Pancreas (tissue), 10 donors: ENCODE measurements at regions not wholly inside any gene's neighbourhood (a gene's known extent, or its start where the extent isn't known, plus 50 kb on each side); places are given as distances from the start of the nearest gene placed in this dataset.

Experiments used
- ATAC-seq, 4 donors: fragments of 200-7000 bp; cut with Tn5 transposase; one replicate each; pipeline versions ENCODE4 v1.8.0 to v1.9.1; 2020; ENCODE audit warnings: mild to moderate bottlenecking in 4 of 4, moderate library complexity in 4 of 4
- DNase-seq, 6 donors: peaks; one replicate each; pipeline ENCODE4 v3.0.0-alpha.2; 2020
- FAIRE-seq: peaks from 2 replicates; lab custom pipeline; 2012; peaks lifted over from hg19 to GRCh38; lab: Jason Lieb, UNC
- H3K27ac ChIP-seq, 4 donors: fragments of 200-600 bp; sonication (generic); 1 replicate in 3 of 4; 2 replicates in 1 of 4; pipeline versions ENCODE4 v1.5.0 to v1.8.0; 2020
- H3K27me3 ChIP-seq, 4 donors: fragments of 200-600 bp; one replicate each; pipeline ENCODE4 v1.8.0; 2021
- H3K36me3 ChIP-seq, 3 donors: fragments of 200-600 bp; sonication (generic) in 1 of 3; one replicate each; pipeline versions ENCODE4 v1.5.0 to v1.8.0; 2020 to 2021
- H3K4me1 ChIP-seq, 3 donors: fragments of 200-600 bp; one replicate each; pipeline ENCODE4 v1.8.0; 2021
- H3K4me3 ChIP-seq, 4 donors: fragments of 200-600 bp; sonication (generic) in 2 of 4; one replicate each; pipeline versions ENCODE4 v1.5.0 to v1.8.0; 2020 to 2021
- H3K9me3 ChIP-seq, 4 donors: fragments of 200-600 bp; one replicate each; pipeline ENCODE4 v1.8.0; 2021
- WGBS, 2 donors: extraction: QIAGEN DNeasy Blood & Tissue Kit; methylation state at CpG; one replicate each; pipeline ENCODE4 v1.1.7; 2013; 5-methylcytosine and 5-hydroxymethylcytosine counted together
- intact Hi-C, 3 donors: fragments of 100-400 bp; cut with DNase I; formaldehyde crosslinking; loops; one replicate each; pipeline versions ENCODE4 v1.11.1 to v1.14.2; 2022
- TF ChIP-seq, protein P1 (sequence below), 4 donors: fragments of 200-600 bp; sonication (generic) in 3 of 4; IDR thresholded peaks; one replicate each; pipeline versions ENCODE4 v1.5.0 to v1.8.0; 2021; ENCODE audit warnings: antibody characterized with exemption in 4 of 4
- donor health status: healthy with polysubstance abuse.
- donor health status: DM: no; HTN: no; CAD: no; lungs with moderate emphysema.
- donor health status: DM: no; HTN: no; CAD: no.
- donor health status: control.
- donor health status: control.
- donor health status: Bipolar disorder and iron deficiency.
- donor health status: DM: yes; HTN: yes; CAD: no.
- donor health status: DM: no; HTN: no; CAD: no.
- donor health status: DM: no; HTN: no; CAD: no.
- donor health status: DM: yes; HTN: yes; CAD: no.

DNA sequence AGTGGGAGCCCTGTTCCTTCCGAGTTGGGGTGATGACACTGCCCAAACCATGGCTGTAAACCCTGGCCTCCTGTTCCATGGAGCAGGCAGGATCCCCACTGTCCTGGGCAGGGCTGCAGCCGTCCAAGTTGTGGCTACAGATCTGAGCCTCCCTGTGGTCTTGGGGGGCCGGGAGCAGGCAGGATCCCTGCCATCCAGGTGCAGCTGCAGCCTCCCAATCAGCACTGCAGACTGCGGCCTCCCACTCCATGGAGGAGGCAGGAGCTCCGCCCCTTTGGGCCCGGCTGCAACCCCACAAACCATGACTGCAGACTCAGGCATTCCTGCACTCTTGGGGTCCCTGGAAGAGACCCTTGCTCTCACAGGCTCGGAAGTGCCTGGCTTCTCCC lies 872.1 kb upstream of the GJE1 start:
- Histone ChIP-seq H3K9me3 (no peaks in the 10 kb centered on the region), H3K27me3 (no peaks in the 10 kb centered on the region), H3K36me3 (no peaks in the 10 kb centered on the region), H3K4me3 (no peak overlapping the region), H3K27ac (no peak overlapping the region), H3K4me1 (no peaks in the 10 kb centered on the region)
- ATAC-seq (no peak), FAIRE-seq (no peak), DNase-seq (peak in 2 of 6 donors; percentile 17 to 50)
- 53 to 68% methylated on average over 7 of the region's 7 CpGs for WGBS, 2 donors
- TF ChIP-seq, protein P1, sequence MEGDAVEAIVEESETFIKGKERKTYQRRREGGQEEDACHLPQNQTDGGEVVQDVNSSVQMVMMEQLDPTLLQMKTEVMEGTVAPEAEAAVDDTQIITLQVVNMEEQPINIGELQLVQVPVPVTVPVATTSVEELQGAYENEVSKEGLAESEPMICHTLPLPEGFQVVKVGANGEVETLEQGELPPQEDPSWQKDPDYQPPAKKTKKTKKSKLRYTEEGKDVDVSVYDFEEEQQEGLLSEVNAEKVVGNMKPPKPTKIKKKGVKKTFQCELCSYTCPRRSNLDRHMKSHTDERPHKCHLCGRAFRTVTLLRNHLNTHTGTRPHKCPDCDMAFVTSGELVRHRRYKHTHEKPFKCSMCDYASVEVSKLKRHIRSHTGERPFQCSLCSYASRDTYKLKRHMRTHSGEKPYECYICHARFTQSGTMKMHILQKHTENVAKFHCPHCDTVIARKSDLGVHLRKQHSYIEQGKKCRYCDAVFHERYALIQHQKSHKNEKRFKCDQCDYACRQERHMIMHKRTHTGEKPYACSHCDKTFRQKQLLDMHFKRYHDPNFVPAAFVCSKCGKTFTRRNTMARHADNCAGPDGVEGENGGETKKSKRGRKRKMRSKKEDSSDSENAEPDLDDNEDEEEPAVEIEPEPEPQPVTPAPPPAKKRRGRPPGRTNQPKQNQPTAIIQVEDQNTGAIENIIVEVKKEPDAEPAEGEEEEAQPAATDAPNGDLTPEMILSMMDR (IDR thresholded peaks at IDR 0.05): no peak
- intact Hi-C loops: no loop called here

DNA sequence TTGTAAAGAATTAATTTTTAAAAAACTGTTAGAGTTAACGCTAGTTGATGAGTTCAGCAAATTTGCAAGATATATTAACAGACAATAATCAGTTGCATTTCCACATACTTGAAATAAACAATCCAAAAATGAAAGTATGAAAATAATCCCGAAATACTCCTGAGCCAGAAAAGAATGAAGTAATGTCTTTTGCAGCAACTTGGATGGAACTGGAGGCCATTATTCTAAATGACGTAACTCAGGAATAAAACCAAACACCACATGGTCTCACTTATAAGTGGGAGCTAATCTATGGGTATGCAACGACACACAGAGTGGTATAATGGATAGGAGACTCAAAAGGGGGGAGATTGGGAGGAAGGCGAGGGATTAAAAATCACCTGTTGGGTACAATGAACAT lies 872.9 kb upstream of the GJE1 start:
- TF ChIP-seq, protein P1 (IDR thresholded peaks at IDR 0.05): no peak
- 64 to 75% methylated on average over 5 of the region's 5 CpGs for WGBS, 2 donors
- FAIRE-seq (no peak), ATAC-seq (no peak), DNase-seq (no peak)
- Histone ChIP-seq H3K27ac (no peak overlapping the region), H3K36me3 (no peaks in the 10 kb centered on the region), H3K4me1 (no peaks in the 10 kb centered on the region), H3K9me3 (no peaks in the 10 kb centered on the region), H3K27me3 (no peaks in the 10 kb centered on the region), H3K4me3 (no peak overlapping the region)
- intact Hi-C loops: no loop called here

DNA sequence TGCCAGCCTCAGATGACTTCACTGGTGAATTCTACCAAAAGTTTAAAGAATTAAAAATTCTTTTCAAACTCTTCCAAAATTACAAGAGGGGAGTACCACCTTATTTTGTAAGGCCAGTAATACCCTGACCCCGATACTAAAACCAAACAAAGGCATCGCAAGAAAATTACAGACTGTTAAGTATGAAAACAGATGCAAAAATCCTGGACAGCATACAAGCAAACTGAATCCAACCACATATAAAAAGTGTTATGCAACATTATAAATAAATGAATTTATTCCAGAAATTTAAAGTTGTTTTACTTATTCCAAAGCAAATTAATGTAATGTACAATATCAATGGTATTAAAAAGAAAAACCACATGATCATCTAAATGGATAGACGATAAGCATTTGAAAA lies 873.6 kb upstream of the GJE1 start:
- no peak for DNase-seq
- Histone ChIP-seq H3K27ac (no peak overlapping the region), H3K9me3 (no peaks in the 10 kb centered on the region), H3K36me3 (no peaks in the 10 kb centered on the region), H3K4me1 (no peaks in the 10 kb centered on the region), H3K4me3 (no peak overlapping the region), H3K27me3 (no peaks in the 10 kb centered on the region)
- intact Hi-C loops: no loop called here
- FAIRE-seq: no peak
- WGBS, 2 donors: 79 to 86% methylated on average over 3 of the region's 3 CpGs
- TF ChIP-seq, protein P1 (IDR thresholded peaks at IDR 0.05): no peak
- no peak for ATAC-seq

DNA sequence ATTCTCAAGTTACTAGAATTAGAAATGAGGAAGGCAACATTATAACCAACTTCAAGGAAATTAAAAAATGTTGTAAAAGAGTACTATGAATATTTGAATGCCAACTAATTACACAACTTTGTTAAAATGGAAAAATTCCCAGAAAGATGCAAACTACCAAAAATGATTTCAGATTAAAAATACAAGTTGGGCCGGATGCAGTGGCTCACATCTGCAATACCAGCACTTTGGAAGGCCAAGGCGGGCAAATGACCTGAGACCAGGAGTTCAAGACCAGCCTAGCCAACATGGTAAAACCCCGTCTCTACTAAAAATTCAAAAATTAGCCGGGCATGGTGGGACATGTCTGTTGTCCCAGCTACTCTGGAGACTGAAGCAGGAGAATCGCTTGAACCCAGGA lies 874.2 kb upstream of the GJE1 start:
- H3K4me1 ChIP-seq: no peaks in the 10 kb centered on the region
- ATAC-seq: no peak
- no peaks in the 10 kb centered on the region for H3K27me3 ChIP-seq
- H3K36me3 ChIP-seq: no peaks in the 10 kb centered on the region
- H3K27ac ChIP-seq: no peak overlapping the region
- no peak for FAIRE-seq
- intact Hi-C loops: no loop called here
- no peak for DNase-seq
- no peaks in the 10 kb centered on the region for H3K9me3 ChIP-seq
- TF ChIP-seq, protein P1 (IDR thresholded peaks at IDR 0.05): no peak
- 71 to 86% methylated on average over 5 of the region's 5 CpGs for WGBS, 2 donors
- H3K4me3 ChIP-seq: no peak overlapping the region

DNA sequence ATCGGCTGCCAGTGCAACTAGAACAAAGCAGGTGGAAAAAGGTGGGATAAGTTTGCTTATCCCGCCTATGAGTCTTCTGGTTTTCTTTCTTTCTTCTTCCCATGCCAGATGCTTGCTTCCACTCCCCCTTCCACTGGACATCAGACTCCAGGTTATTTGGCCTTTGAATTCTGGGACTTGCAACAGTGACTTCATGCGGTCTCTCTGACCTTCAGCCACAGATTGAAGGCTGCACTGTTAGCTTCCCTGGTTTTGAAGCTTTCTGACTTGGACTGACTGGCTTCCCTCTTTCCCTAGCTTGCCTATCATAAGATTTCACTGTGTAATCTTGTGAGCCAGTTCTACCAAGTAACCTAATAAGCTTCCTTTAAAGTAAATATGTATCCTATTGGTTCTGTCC lies 878.4 kb upstream of the GJE1 start:
- H3K36me3 ChIP-seq: no peaks in the 10 kb centered on the region
- WGBS, 2 donors: 61 to 79% methylated on average over 3 of the region's 3 CpGs
- TF ChIP-seq, protein P1 (IDR thresholded peaks at IDR 0.05): no peak
- H3K27me3 ChIP-seq: no peaks in the 10 kb centered on the region
- no peaks in the 10 kb centered on the region for H3K4me1 ChIP-seq
- intact Hi-C loops: no loop called here
- no peaks in the 10 kb centered on the region for H3K9me3 ChIP-seq
- DNase-seq (no peak), ATAC-seq (no peak), FAIRE-seq (no peak)
- H3K4me3 ChIP-seq: no peak overlapping the region
- H3K27ac ChIP-seq: no peak overlapping the region
